RWPE1 (cell line): ENCODE measurements at regions not wholly inside any gene's neighbourhood (a gene's known extent, or its start where the extent isn't known, plus 50 kb on each side); places are given as distances from the start of the nearest gene placed in this dataset.

Experiments used
- CTCF ChIA-PET: fragments of 350-600 bp; sonication (Branson Sonifier 250); formaldehyde crosslinking; extraction: SDS; loops from one replicate; lab custom pipeline; 2021; lab: Yijun Ruan, JAX
- POLR2A ChIA-PET: fragments of 400-600 bp; formaldehyde crosslinking; extraction: SDS; loops from one replicate; lab custom pipeline; 2020; ENCODE audit warnings: antibody characterized with exemption; ENCODE audit not compliant: low non-redundant PET; lab: Yijun Ruan, JAX
- DNase-seq: peaks from one replicate; pipeline ENCODE4 v3.0.0; 2012; ENCODE audit warnings: low spot score
- H3K27ac ChIP-seq: fragments of 450-650 bp; 2 replicates; pipeline ENCODE4 v1.5.1; 2017
- CTCF ChIP-seq: fragments of 450-650 bp; conservative IDR thresholded peaks from 2 replicates; pipeline ENCODE4 v1.5.1; 2017; ENCODE audit warnings: low read depth, mild to moderate bottlenecking

GRCh38 chr6:4347877-4348276, 212.5 kb upstream of the ECI2 start:
- DNase-seq: no peak
- ChIA-PET CTCF (interaction anchor here (0.5 kb wide), 1 partner anchor 270 kb away, joined by 4 read pairs; no protein-coding TSS in a partner anchor), POLR2A (no interaction called here)
- TF ChIP-seq CTCF: no peak
- H3K27ac ChIP-seq: no peak overlapping the region

- CTCF ChIA-PET: no interaction called here
- POLR2A ChIA-PET: no interaction called here
- H3K27ac ChIP-seq: no peak overlapping the region
- TF ChIP-seq CTCF: no peak
- DNase-seq: no peak
Observed at GRCh38 chr6:4346659-4347333, 211.4 kb upstream of the ECI2 start.

- no peak for DNase-seq
- ChIA-PET POLR2A (no interaction called here), CTCF (no interaction called here)
- no peak overlapping the region for H3K27ac ChIP-seq
- TF ChIP-seq CTCF: no peak
Observed at GRCh38 chr6:4345543-4345942, 210.2 kb upstream of the ECI2 start.

GRCh38 chr6:4344317-4344899, 209.0 kb upstream of the ECI2 start:
- POLR2A ChIA-PET: no interaction called here
- TF ChIP-seq CTCF: no peak
- DNase-seq: no peak
- CTCF ChIA-PET: interaction anchor here (0.5 kb wide), 1 partner anchor 109 kb away, joined by 3 read pairs; no protein-coding TSS in a partner anchor
- H3K27ac ChIP-seq: no peak overlapping the region

- CTCF ChIA-PET: no interaction called here
- H3K27ac ChIP-seq: no peak overlapping the region
- POLR2A ChIA-PET: no interaction called here
- no peak for TF ChIP-seq CTCF
- DNase-seq: no peak
Observed at GRCh38 chr6:4342407-4343137, 207.2 kb upstream of the ECI2 start.

- H3K27ac ChIP-seq: no peak overlapping the region
- ChIA-PET CTCF (no interaction called here), POLR2A (no interaction called here)
- DNase-seq: no peak
- no peak for TF ChIP-seq CTCF
Observed at GRCh38 chr6:4341078-4341797, 205.9 kb upstream of the ECI2 start.
